HG03196 (cell line): ENCODE measurements at regions not wholly inside any gene's neighbourhood (a gene's known extent, or its start where the extent isn't known, plus 50 kb on each side); places are given as distances from the start of the nearest gene placed in this dataset.
"Not testable (repeated sequence)": the region's sequence is repeated elsewhere in the genome, so short reads cannot be mapped to it uniquely, and the experiment has no call there.

Experiments
- ATAC-seq: cut with Tn5 transposase; IDR thresholded peaks from one replicate; pipeline ENCODE4 v1.9.1; 2021; ENCODE audit not compliant: unreplicated experiment

- ATAC-seq, result not testable (repeated sequence)
Measured at GRCh38 chr2:166744117-166744516, 144.2 kb upstream of the XIRP2 start.

GRCh38 chr2:166743482-166743881 is 144.8 kb upstream of the XIRP2 start:
- not testable (repeated sequence) for ATAC-seq

GRCh38 chr2:166727095-166727494 is 161.2 kb upstream of the XIRP2 start:
- peak; percentile 99 for ATAC-seq

GRCh38 chr2:166725927-166726924 is 162.1 kb upstream of the XIRP2 start:
- ATAC-seq, result peak; percentile 20

GRCh38 chr2:166716968-166717367 is 171.3 kb upstream of the XIRP2 start:
- ATAC-seq, result no peak

- no peak for ATAC-seq
Measured at GRCh38 chr2:166700079-166700478, 188.2 kb upstream of the XIRP2 start.

- no peak for ATAC-seq
Measured at GRCh38 chr2:166695154-166695553, 193.1 kb upstream of the XIRP2 start.

GRCh38 chr2:166686057-166686456 is 192.0 kb upstream of the SCN7A start:
- not testable (repeated sequence) for ATAC-seq

GRCh38 chr2:166677996-166678395 is 183.9 kb upstream of the SCN7A start:
- no peak for ATAC-seq

GRCh38 chr2:166676716-166677115 is 182.7 kb upstream of the SCN7A start:
- no peak for ATAC-seq

GRCh38 chr2:166675553-166675952 is 181.5 kb upstream of the SCN7A start:
- no peak for ATAC-seq

GRCh38 chr2:166673986-166674385 is 179.9 kb upstream of the SCN7A start:
- no peak for ATAC-seq

- no peak for ATAC-seq
Measured at GRCh38 chr2:166671801-166672200, 177.8 kb upstream of the SCN7A start.

GRCh38 chr2:166671235-166671634 is 177.2 kb upstream of the SCN7A start:
- no peak for ATAC-seq

- ATAC-seq, result no peak
Measured at GRCh38 chr2:166665991-166666940, 172.2 kb upstream of the SCN7A start.

GRCh38 chr2:166661824-166662223 is 167.8 kb upstream of the SCN7A start:
- no peak for ATAC-seq

- no peak for ATAC-seq
Measured at GRCh38 chr2:166661391-166661790, 167.3 kb upstream of the SCN7A start.

- ATAC-seq, result no peak
Measured at GRCh38 chr2:166658901-166659300, 164.9 kb upstream of the SCN7A start.

- ATAC-seq, result no peak
Measured at GRCh38 chr2:166653185-166653813, 159.2 kb upstream of the SCN7A start.

GRCh38 chr2:166651991-166652390 is 157.9 kb upstream of the SCN7A start:
- no peak for ATAC-seq

- no peak for ATAC-seq
Measured at GRCh38 chr2:166651080-166651675, 157.1 kb upstream of the SCN7A start.
